GM20000 (cell line): ENCODE measurements at regions not wholly inside any gene's neighbourhood (a gene's known extent, or its start where the extent isn't known, plus 50 kb on each side); places are given as distances from the start of the nearest gene placed in this dataset.

Experiments
- DNase-seq: peaks from one replicate; pipeline ENCODE4 v3.0.0; 2012; ENCODE audit warnings: low spot score
- CTCF ChIP-seq: IDR thresholded peaks from 2 replicates; pipeline ENCODE4 v1.5.1; 2012; ENCODE audit warnings: mild to moderate bottlenecking, control low read depth; ENCODE audit errors: extremely low read depth, missing control alignments

- DNase-seq: no peak
- no peak for TF ChIP-seq CTCF
These were observed 1275.4 kb upstream of the C9orf72 start for GRCh38 chr9:28848671-28849070.

- no peak for TF ChIP-seq CTCF
- DNase-seq: no peak
These were observed 1280.2 kb upstream of the C9orf72 start for GRCh38 chr9:28853477-28853876.

GRCh38 chr9:28866951-28867350 is 1293.7 kb upstream of the C9orf72 start:
- TF ChIP-seq CTCF: no peak
- DNase-seq: no peak

GRCh38 chr9:28868228-28868990 is 1295.1 kb upstream of the C9orf72 start:
- no peak for DNase-seq
- TF ChIP-seq CTCF: no peak

- DNase-seq: no peak
- no peak for TF ChIP-seq CTCF
These were observed 1309.2 kb upstream of the C9orf72 start for GRCh38 chr9:28882529-28882928.

- no peak for TF ChIP-seq CTCF
These were observed 1310.0 kb upstream of the C9orf72 start for GRCh38 chr9:28883234-28883633.

GRCh38 chr9:28887188-28887884 is 1314.1 kb upstream of the C9orf72 start:
- no peak for TF ChIP-seq CTCF
- DNase-seq: no peak

More at GRCh38 chr9:28883234-28883633, 1310.0 kb upstream of the C9orf72 start:
- no peak for DNase-seq
